HCT116 (cell line): ENCODE measurements at regions not wholly inside any gene's neighbourhood (a gene's known extent, or its start where the extent isn't known, plus 50 kb on each side); places are given as distances from the start of the nearest gene placed in this dataset.

Source experiments
- ATAC-seq: fragments of 200-7000 bp; cut with Tn5 transposase; 2 replicates; pipeline ENCODE4 v1.9.1; 2020; ENCODE audit warnings: mild to moderate bottlenecking, moderate library complexity
- BruUV-seq: library from RNA; stranded (reverse); fragments of 400-500 nt; replicated peaks from 2 replicates; lab custom pipeline; 2021; lab: Mats Ljungman, UMichigan
- CTCF ChIA-PET: fragments of 300-600 bp; sonication (Branson Sonifier 250); formaldehyde crosslinking; loops from one replicate; lab custom pipeline; 2021; ENCODE audit warnings: antibody characterized with exemption; lab: Charles Lee
- POLR2A ChIA-PET: fragments of 300-600, 350-600 bp; sonication (Branson Sonifier 250); formaldehyde crosslinking; loops from one replicate; lab custom pipeline; 2021; ENCODE audit warnings: antibody characterized with exemption; lab: Charles Lee
- RAD21 ChIA-PET, 2 experiments: fragments of 300-600 bp; sonication (Branson Sonifier 250); formaldehyde crosslinking; loops; one replicate each; lab custom pipeline; 2023; ENCODE audit warnings: low total read pairs in 2 of 2; ENCODE audit not compliant: uncharacterized antibody in 2 of 2, unreplicated experiment in 2 of 2, low non-redundant PET in 1 of 2; lab: Charles Lee
- DNase-seq: peaks from one replicate; pipeline ENCODE4 v3.0.0-alpha.2; 2010; ENCODE audit warnings: low read depth, low spot score
- H2AFZ ChIP-seq: fragments of 200-600 bp; shearing (Covaris generic), sonication (generic); 2 replicates; pipeline ENCODE4 v1.6.1; 2017; ENCODE audit warnings: low read depth, mixed run types, mixed read lengths, antibody characterized with exemption, low read length; ENCODE audit not compliant: poor library complexity, severe bottlenecking
- H3K27ac ChIP-seq: 2 replicates; pipeline ENCODE4 v1.5.1; 2012; ENCODE audit warnings: low read depth, low read length
- H3K27me3 ChIP-seq: fragments of 200-600 bp; sonication (generic); 2 replicates; pipeline ENCODE4 v1.6.1; 2016; ENCODE audit warnings: mixed run types, low read length, mixed read lengths; ENCODE audit not compliant: insufficient read depth
- H3K36me3 ChIP-seq, 2 experiments: fragments of 200-500 bp in 1 of 2; fragments of 200-600 bp in 1 of 2; sonication (Bioruptor generic) in 1 of 2; sonication (generic) in 1 of 2; 2 replicates each; pipeline versions ENCODE4 v1.5.1 to v1.6.1; 2014 to 2016; ENCODE audit warnings: low read length in 2 of 2, inconsistent platforms in 1 of 2, mixed read lengths in 1 of 2, mixed run types in 1 of 2; ENCODE audit not compliant: insufficient read depth in 2 of 2, control insufficient read depth in 1 of 2
- H3K4me1 ChIP-seq, 2 experiments: fragments of 200-600 bp in 1 of 2; sonication (generic) in 1 of 2; 2 replicates each; pipeline versions ENCODE4 v1.5.1 to v1.6.1; 2012 to 2017; ENCODE audit warnings: low read length in 2 of 2, inconsistent platforms in 1 of 2, mild to moderate bottlenecking in 1 of 2, mixed read lengths in 1 of 2, mixed run types in 1 of 2, moderate library complexity in 1 of 2; ENCODE audit not compliant: insufficient read depth in 2 of 2, control insufficient read depth in 1 of 2
- H3K4me2 ChIP-seq: fragments of 200-600 bp; sonication (generic); 2 replicates; pipeline ENCODE4 v1.6.1; 2017; ENCODE audit warnings: mixed run types, low read length, mixed read lengths
- H3K4me3 ChIP-seq, 2 experiments: fragments of 200-600 bp in 1 of 2; sonication (generic) in 1 of 2; replicated peaks in 1 of 2; 2 replicates each; pipeline ENCODE4 v1.5.1; 2011 to 2016; ENCODE audit warnings: low read length in 2 of 2, control low read depth in 1 of 2, low read depth in 1 of 2, mild to moderate bottlenecking in 1 of 2, mixed read lengths in 1 of 2, mixed run types in 1 of 2
- H3K79me2 ChIP-seq: fragments of 200-600 bp; sonication (generic); 2 replicates; pipeline ENCODE4 v1.6.1; 2017; ENCODE audit warnings: mild to moderate bottlenecking, mixed run types, low read length, moderate library complexity, mixed read lengths; ENCODE audit not compliant: insufficient read depth
- H3K9ac ChIP-seq: fragments of 200-600 bp; sonication (generic); 2 replicates; pipeline ENCODE4 v1.6.1; 2016; ENCODE audit warnings: low read length, mixed read lengths
- H3K9me2 ChIP-seq: fragments of 200-600 bp; sonication (generic), shearing (Covaris generic); 2 replicates; pipeline ENCODE4 v1.6.1; 2017; ENCODE audit warnings: mixed run types, mild to moderate bottlenecking, moderate library complexity; ENCODE audit not compliant: insufficient read depth
- H3K9me3 ChIP-seq, 2 experiments: fragments of 200-500 bp in 1 of 2; fragments of 200-600 bp in 1 of 2; sonication (Bioruptor generic) in 1 of 2; sonication (generic) in 1 of 2; 2 replicates each; pipeline ENCODE4 v1.6.1; 2014 to 2017; ENCODE audit warnings: low read length in 2 of 2, mixed read lengths in 2 of 2, inconsistent platforms in 1 of 2, low read depth in 1 of 2, mild to moderate bottlenecking in 1 of 2, mixed run types in 1 of 2, moderate library complexity in 1 of 2; ENCODE audit not compliant: control insufficient read depth in 1 of 2, insufficient read depth in 1 of 2
- H4K20me1 ChIP-seq: fragments of 200-600 bp; sonication (generic), shearing (Covaris generic); 2 replicates; pipeline ENCODE4 v1.6.1; 2017; ENCODE audit warnings: mixed run types, mild to moderate bottlenecking, moderate library complexity; ENCODE audit not compliant: insufficient read depth
- ATF3 ChIP-seq: IDR thresholded peaks from 2 replicates; pipeline ENCODE4 v1.6.1; 2012
- CEBPB ChIP-seq: IDR thresholded peaks from 2 replicates; pipeline ENCODE4 v1.6.1; 2012; ENCODE audit warnings: low read depth
- CTCF ChIP-seq, 3 experiments: fragments of 200-600 bp in 1 of 3; sonication (generic) in 1 of 3; IDR thresholded peaks in 2 of 3; conservative IDR thresholded peaks in 1 of 3; 2 replicates each; pipeline ENCODE4 v1.5.1; 2012 to 2017; ENCODE audit warnings: low read depth in 2 of 3, low read length in 2 of 3, antibody characterized with exemption in 1 of 3, borderline replicate concordance in 1 of 3, control low read depth in 1 of 3, mild to moderate bottlenecking in 1 of 3, mixed read lengths in 1 of 3, mixed run types in 1 of 3, moderate library complexity in 1 of 3; ENCODE audit not compliant: insufficient read depth in 1 of 3
- EGR1 ChIP-seq: IDR thresholded peaks from 2 replicates; pipeline ENCODE4 v1.6.1; 2012; ENCODE audit warnings: low read depth
- FOSL1 ChIP-seq: IDR thresholded peaks from 2 replicates; pipeline ENCODE4 v1.6.1; 2012; ENCODE audit warnings: low read depth
- JUND ChIP-seq: IDR thresholded peaks from 2 replicates; pipeline ENCODE4 v1.6.1; 2012
- MAX ChIP-seq: IDR thresholded peaks from 2 replicates; pipeline ENCODE4 v1.6.1; 2012
- POLR2AphosphoS5 ChIP-seq: IDR thresholded peaks from 2 replicates; pipeline ENCODE4 v1.6.1; 2011; ENCODE audit warnings: mild to moderate bottlenecking, low read depth, low read length, moderate library complexity
- SIN3A ChIP-seq: IDR thresholded peaks from 2 replicates; pipeline ENCODE4 v1.6.1; 2012; ENCODE audit warnings: low read depth
- TCF7L2 ChIP-seq: IDR thresholded peaks from 2 replicates; pipeline ENCODE4 v1.7.0; 2011; ENCODE audit warnings: borderline replicate concordance, inconsistent platforms; ENCODE audit not compliant: insufficient read depth, insufficient read length; ENCODE audit errors: extremely low read depth
- YY1 ChIP-seq: IDR thresholded peaks from 2 replicates; pipeline ENCODE4 v1.6.1; 2011; ENCODE audit warnings: low read length, low read depth, moderate library complexity, mild to moderate bottlenecking; ENCODE audit not compliant: insufficient replicate concordance; ENCODE audit errors: extremely low read depth
- ZFX ChIP-seq: fragments of 450-650 bp; IDR thresholded peaks from 2 replicates; pipeline ENCODE4 v1.6.1; 2017
- intact Hi-C: fragments of 100-400 bp; cut with micrococcal nuclease; formaldehyde crosslinking; loops from 2 replicates; pipeline ENCODE4 v1.10.0; 2022

- Histone ChIP-seq H3K9me3 (no peaks in the 10 kb centered on the region), H3K27me3 (no peaks in the 10 kb centered on the region), H3K79me2 (no peaks in the 10 kb centered on the region), H3K4me2 (no peak overlapping the region), H2AFZ (no peak overlapping the region), H3K9me2 (no peaks in the 10 kb centered on the region; the same call in 1 of the 2 replicates), H3K9ac (no peak overlapping the region), H3K36me3 (no peaks in the 10 kb centered on the region), H4K20me1 (no peaks in the 10 kb centered on the region), H3K4me1 (no peaks in the 10 kb centered on the region), H3K27ac (no peak overlapping the region), H3K4me3 (no peak overlapping the region)
- CTCF ChIA-PET = no interaction called here
- intact Hi-C loops = no loop called here
- no TSS peak for BruUV-seq
- POLR2A ChIA-PET = no interaction called here
- TF ChIP-seq CEBPB (no peak), CTCF (IDR thresholded peaks at IDR 0.05 in 2 of 3, conservative IDR thresholded peaks at IDR 0.05 in 1 of 3; ENCODE audit: borderline replicate concordance in 1 of 3, insufficient read depth in 1 of 3, low read depth in 2 of 3, low read length in 2 of 3) (no peak), TCF7L2 (no peak), POLR2AphosphoS5 (no peak), ZFX (no peak), EGR1 (no peak), JUND (no peak), SIN3A (no peak), YY1 (no peak), ATF3 (no peak), FOSL1 (no peak), MAX (no peak)
- no peak for DNase-seq
- no peak for ATAC-seq
- RAD21 ChIA-PET = no interaction called here
Measured at GRCh38 chr4:187786190-187786589, 209.4 kb upstream of the ZFP42 start.
